ENCODE measurements at regions not wholly inside any gene's neighbourhood (a gene's known extent, or its start where the extent isn't known, plus 50 kb on each side); places are given as distances from the start of the nearest gene placed in this dataset.
"Not testable (repeated sequence)": the region's sequence is repeated elsewhere in the genome, so short reads cannot be mapped to it uniquely, and the experiment has no call there.

- DNase-seq: no peak
These were observed 1202.8 kb downstream of the CNTNAP5 start for GRCh38 chr2:125227843-125228392.

GRCh38 chr2:125240870-125241269 is 1215.8 kb downstream of the CNTNAP5 start:
- DNase-seq: no peak

GRCh38 chr2:125243074-125243473 is 1218.0 kb downstream of the CNTNAP5 start:
- no peak for DNase-seq

- DNase-seq: no peak
These were observed 1228.9 kb downstream of the CNTNAP5 start for GRCh38 chr2:125254010-125254409.

- DNase-seq: no peak
These were observed 1234.4 kb downstream of the CNTNAP5 start for GRCh38 chr2:125259451-125259850.

- DNase-seq: not testable (repeated sequence)
These were observed 1235.4 kb downstream of the CNTNAP5 start for GRCh38 chr2:125260366-125260930.

GRCh38 chr2:125264453-125264852 is 1239.4 kb downstream of the CNTNAP5 start:
- DNase-seq: no peak

GRCh38 chr2:125267683-125268082 is 1242.6 kb downstream of the CNTNAP5 start:
- DNase-seq: no peak

- DNase-seq: no peak
These were observed 1247.6 kb downstream of the CNTNAP5 start for GRCh38 chr2:125272651-125273050.

GRCh38 chr2:125274718-125275117 is 1249.6 kb downstream of the CNTNAP5 start:
- DNase-seq: no peak

- no peak for DNase-seq
These were observed 1255.2 kb downstream of the CNTNAP5 start for GRCh38 chr2:125280265-125280664.

- no peak for DNase-seq
These were observed 1256.2 kb downstream of the CNTNAP5 start for GRCh38 chr2:125281242-125281641.

- DNase-seq: no peak
These were observed 1271.7 kb downstream of the CNTNAP5 start for GRCh38 chr2:125296742-125297141.

- no peak for DNase-seq
These were observed 1285.7 kb downstream of the CNTNAP5 start for GRCh38 chr2:125310657-125311364.

GRCh38 chr2:125312342-125312741 is 1287.3 kb downstream of the CNTNAP5 start:
- no peak for DNase-seq

- no peak for DNase-seq
These were observed 1288.7 kb downstream of the CNTNAP5 start for GRCh38 chr2:125313806-125314205.

GRCh38 chr2:125318740-125319139 is 1293.7 kb downstream of the CNTNAP5 start:
- no peak for DNase-seq

GRCh38 chr2:125324273-125324672 is 1299.2 kb downstream of the CNTNAP5 start:
- DNase-seq: no peak

GRCh38 chr2:125330133-125330532 is 1305.0 kb downstream of the CNTNAP5 start:
- DNase-seq: no peak

- DNase-seq: no peak
These were observed 1314.6 kb upstream of the GYPC start for GRCh38 chr2:125341353-125341752.

GRCh38 chr2:125353542-125353941 is 1302.4 kb upstream of the GYPC start:
- not testable (repeated sequence) for DNase-seq

- DNase-seq: no peak
These were observed 1291.6 kb upstream of the GYPC start for GRCh38 chr2:125364192-125364983.

GRCh38 chr2:125364984-125365265 is 1291.0 kb upstream of the GYPC start:
- DNase-seq: no peak

GRCh38 chr2:125371867-125372266 is 1284.1 kb upstream of the GYPC start:
- no peak for DNase-seq

Measured in activated naive CD4-positive, alpha-beta T cell treated with anti-CD3 and anti-CD28 coated beads, Interleukin-2, amount 50 U/mL, for 16 hours (primary cell).